SU-DHL-6 (cell line): ENCODE measurements at regions not wholly inside any gene's neighbourhood (a gene's known extent, or its start where the extent isn't known, plus 50 kb on each side); places are given as distances from the start of the nearest gene placed in this dataset.

Experiments used
- H2AFZ ChIP-seq: fragments of 200-600 bp; sonication (generic); 2 replicates; pipeline ENCODE4 v1.6.1; 2014; ENCODE audit warnings: low read depth, mild to moderate bottlenecking, moderate library complexity, mixed read lengths, antibody characterized with exemption, low read length; ENCODE audit not compliant: severe bottlenecking
- H3F3A ChIP-seq: fragments of 200-600 bp; shearing (Covaris generic); 2 replicates; pipeline ENCODE4 v1.6.0; 2016; ENCODE audit warnings: antibody characterized with exemption, mild to moderate bottlenecking; ENCODE audit not compliant: insufficient read depth
- H3K27ac ChIP-seq: fragments of 200-600 bp; sonication (generic); 2 replicates; pipeline ENCODE4 v1.5.1; 2016; ENCODE audit warnings: low read depth, mild to moderate bottlenecking, low read length, moderate library complexity, mixed read lengths
- H3K27me3 ChIP-seq: fragments of 200-600 bp; sonication (generic), shearing (Covaris generic); 2 replicates; pipeline ENCODE4 v1.6.0; 2014; ENCODE audit warnings: mild to moderate bottlenecking, low read length
- H3K36me3 ChIP-seq: fragments of 200-600 bp; sonication (generic); 2 replicates; pipeline ENCODE4 v1.6.1; 2014; ENCODE audit warnings: mild to moderate bottlenecking, low read length, mixed read lengths
- H3K4me2 ChIP-seq: fragments of 300-600, 200-600 bp; shearing (Covaris generic), sonication (generic); 2 replicates; pipeline ENCODE4 v1.6.0; 2014; ENCODE audit warnings: low read length, low read depth, mild to moderate bottlenecking; ENCODE audit not compliant: poor library complexity, severe bottlenecking
- H3K4me3 ChIP-seq: fragments of 200-600 bp; sonication (generic); 2 replicates; pipeline ENCODE4 v1.5.1; 2014; ENCODE audit warnings: antibody characterized with exemption, low read length, mild to moderate bottlenecking, mixed read lengths; ENCODE audit not compliant: insufficient read depth, poor library complexity, severe bottlenecking
- H3K79me2 ChIP-seq: fragments of 200-600 bp; sonication (generic); 2 replicates; pipeline ENCODE4 v1.6.1; 2014; ENCODE audit warnings: mild to moderate bottlenecking, low read length, moderate library complexity; ENCODE audit not compliant: insufficient read depth
- H3K9ac ChIP-seq: fragments of 200-600 bp; sonication (generic); 2 replicates; pipeline ENCODE4 v1.7.0; 2014; ENCODE audit warnings: mild to moderate bottlenecking, low read length
- H3K9me2 ChIP-seq: fragments of 200-600 bp; sonication (generic); replicated peaks from 2 replicates; pipeline ENCODE4 v1.6.1; 2014; ENCODE audit warnings: low read length; ENCODE audit not compliant: insufficient read depth
- H3K9me3 ChIP-seq: fragments of 200-600 bp; sonication (generic); 2 replicates; pipeline ENCODE4 v1.6.1; 2014; ENCODE audit warnings: low read length, mixed read lengths; ENCODE audit not compliant: insufficient read depth
- H4K20me1 ChIP-seq: fragments of 200-600 bp; sonication (generic); 2 replicates; pipeline ENCODE4 v1.6.1; 2014; ENCODE audit warnings: low read depth, mild to moderate bottlenecking, antibody characterized with exemption, low read length, moderate library complexity, mixed read lengths
- EZH2phosphoT487 ChIP-seq: fragments of 200-600 bp; sonication (generic), shearing (Covaris generic); conservative IDR thresholded peaks from 2 replicates; pipeline ENCODE4 v1.6.1; 2018; ENCODE audit warnings: mild to moderate bottlenecking, antibody characterized with exemption, low read length, moderate library complexity, mixed read lengths
- TF ChIP-seq, protein P1 (sequence below): fragments of 200-600 bp; sonication (generic); IDR thresholded peaks from one replicate; pipeline ENCODE4 v1.5.1; 2017; ENCODE audit warnings: antibody characterized with exemption, mild to moderate bottlenecking, low read length, moderate library complexity; ENCODE audit not compliant: insufficient read depth, poor library complexity, severe bottlenecking

- Histone ChIP-seq H3F3A (no peaks in the 10 kb centered on the region), H3K27me3 (no peaks in the 10 kb centered on the region), H3K4me3 (no peak overlapping the region), H2AFZ (no peak overlapping the region), H3K9me3 (no peaks in the 10 kb centered on the region), H3K36me3 (no peaks in the 10 kb centered on the region), H3K9me2 (no peaks in the 10 kb centered on the region), H3K27ac (no peak overlapping the region), H3K9ac (no peak overlapping the region), H3K4me2 (no peak overlapping the region), H3K79me2 (no peaks in the 10 kb centered on the region), H4K20me1 (no peaks in the 10 kb centered on the region)
- TF ChIP-seq EZH2phosphoT487 = no peak
- TF ChIP-seq, protein P1, sequence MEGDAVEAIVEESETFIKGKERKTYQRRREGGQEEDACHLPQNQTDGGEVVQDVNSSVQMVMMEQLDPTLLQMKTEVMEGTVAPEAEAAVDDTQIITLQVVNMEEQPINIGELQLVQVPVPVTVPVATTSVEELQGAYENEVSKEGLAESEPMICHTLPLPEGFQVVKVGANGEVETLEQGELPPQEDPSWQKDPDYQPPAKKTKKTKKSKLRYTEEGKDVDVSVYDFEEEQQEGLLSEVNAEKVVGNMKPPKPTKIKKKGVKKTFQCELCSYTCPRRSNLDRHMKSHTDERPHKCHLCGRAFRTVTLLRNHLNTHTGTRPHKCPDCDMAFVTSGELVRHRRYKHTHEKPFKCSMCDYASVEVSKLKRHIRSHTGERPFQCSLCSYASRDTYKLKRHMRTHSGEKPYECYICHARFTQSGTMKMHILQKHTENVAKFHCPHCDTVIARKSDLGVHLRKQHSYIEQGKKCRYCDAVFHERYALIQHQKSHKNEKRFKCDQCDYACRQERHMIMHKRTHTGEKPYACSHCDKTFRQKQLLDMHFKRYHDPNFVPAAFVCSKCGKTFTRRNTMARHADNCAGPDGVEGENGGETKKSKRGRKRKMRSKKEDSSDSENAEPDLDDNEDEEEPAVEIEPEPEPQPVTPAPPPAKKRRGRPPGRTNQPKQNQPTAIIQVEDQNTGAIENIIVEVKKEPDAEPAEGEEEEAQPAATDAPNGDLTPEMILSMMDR = no peak
These were observed 304.9 kb upstream of the PRR16 start for GRCh38 chr5:120159155-120159554.

DNA sequence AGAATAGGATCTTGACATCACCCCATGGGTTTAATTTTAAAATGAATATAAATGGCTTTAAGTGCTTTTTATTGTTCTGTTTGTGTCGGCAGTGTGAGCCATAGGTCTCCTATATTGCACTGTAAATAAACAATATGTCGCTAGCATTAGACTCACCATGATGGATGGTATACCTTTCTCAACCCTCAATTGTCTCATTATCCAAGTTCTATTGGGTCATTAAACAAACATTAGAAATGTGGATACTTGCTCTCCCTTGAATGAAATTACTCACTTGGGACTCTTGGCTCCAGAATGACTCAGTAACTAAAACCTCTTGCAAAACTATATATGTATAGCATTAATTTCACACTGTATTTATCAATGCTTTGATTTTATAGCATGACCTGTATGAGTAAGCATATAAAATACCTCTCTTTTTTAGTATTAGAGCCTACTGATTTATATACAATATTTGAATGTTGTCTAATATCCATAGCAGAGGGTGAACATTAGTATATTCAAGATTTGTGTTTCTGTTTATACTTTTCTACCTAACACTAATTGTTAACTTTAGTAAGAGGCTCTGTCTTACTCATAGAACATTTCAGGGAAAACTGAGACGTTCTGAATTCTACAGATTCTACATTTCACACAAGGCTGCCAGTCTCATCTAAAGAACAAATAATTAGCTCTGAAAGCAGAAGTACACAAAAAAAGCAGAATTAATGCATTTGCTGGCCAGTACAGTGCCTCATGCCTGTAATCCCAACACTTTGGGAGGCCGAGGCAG is 303.8 kb upstream of the PRR16 start:
- Histone ChIP-seq H2AFZ (no peak overlapping the region), H3K4me2 (no peak overlapping the region), H3K27ac (no peak overlapping the region)

DNA sequence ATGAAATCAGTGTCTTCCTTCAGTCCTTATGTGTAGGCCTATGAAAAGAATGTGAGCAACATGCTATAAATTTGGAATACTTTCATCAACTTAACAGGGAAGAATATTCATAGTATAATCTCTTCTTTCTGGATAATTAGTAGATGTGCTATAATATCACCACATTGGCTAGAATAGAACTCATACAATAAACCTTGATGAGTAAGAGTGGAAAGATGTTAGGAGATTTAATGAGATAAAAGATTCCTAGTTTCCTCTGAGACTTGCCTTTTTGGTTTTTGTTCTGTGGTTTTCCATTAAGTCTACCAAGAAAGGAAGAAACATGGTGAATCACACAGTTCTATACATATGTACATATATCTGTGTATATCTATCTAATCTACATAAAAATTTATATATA is 301.8 kb upstream of the PRR16 start:
- Histone ChIP-seq H3K27me3 (no peaks in the 10 kb centered on the region), H3K79me2 (no peaks in the 10 kb centered on the region), H3K27ac (no peak overlapping the region), H3K4me2 (no peak overlapping the region), H3K9me3 (no peaks in the 10 kb centered on the region), H3K9ac (no peak overlapping the region), H3F3A (no peaks in the 10 kb centered on the region), H2AFZ (no peak overlapping the region), H3K36me3 (no peaks in the 10 kb centered on the region), H3K9me2 (no peaks in the 10 kb centered on the region), H4K20me1 (no peaks in the 10 kb centered on the region), H3K4me3 (no peak overlapping the region)
- TF ChIP-seq, protein P1 = no peak
- TF ChIP-seq EZH2phosphoT487 = no peak

More for the DNA sequence above, 303.8 kb upstream of the PRR16 start:
- H3K27me3 ChIP-seq = no peaks in the 10 kb centered on the region
- no peaks in the 10 kb centered on the region for H3K9me3 ChIP-seq
- no peaks in the 10 kb centered on the region for H3F3A ChIP-seq
- no peak for TF ChIP-seq EZH2phosphoT487
- TF ChIP-seq, protein P1 = no peak
- no peak overlapping the region for H3K4me3 ChIP-seq
- no peaks in the 10 kb centered on the region for H3K79me2 ChIP-seq
- H3K9me2 ChIP-seq = no peaks in the 10 kb centered on the region
- H3K36me3 ChIP-seq = no peaks in the 10 kb centered on the region
- no peaks in the 10 kb centered on the region for H4K20me1 ChIP-seq
- H3K9ac ChIP-seq = no peak overlapping the region
